ENCODE measurements at regions not wholly inside any gene's neighbourhood (a gene's known extent, or its start where the extent isn't known, plus 50 kb on each side); places are given as distances from the start of the nearest gene placed in this dataset.

DNA sequence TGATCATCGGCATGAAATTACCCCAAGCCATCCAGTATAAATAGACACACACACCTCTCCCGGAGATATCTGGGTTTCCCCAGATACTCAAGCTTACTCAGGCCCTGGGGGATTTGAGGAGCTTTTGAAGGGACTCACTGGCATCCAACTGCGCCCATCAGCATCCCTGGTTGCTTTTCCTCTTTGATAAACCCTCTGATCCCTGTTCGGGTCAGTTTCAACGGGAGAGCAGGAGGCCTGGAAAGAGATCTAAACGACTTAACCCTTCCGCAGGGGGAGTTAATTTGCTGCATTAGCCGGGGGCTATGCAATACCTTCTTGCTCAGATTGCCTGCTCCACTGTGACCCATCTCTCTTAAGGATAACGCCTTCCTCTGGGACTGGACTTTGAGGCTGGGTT is 76.6 kb downstream of the MAF start:
- TF ChIP-seq CTCF (IDR thresholded peaks at IDR 0.05; ENCODE audit: low read length) (no peak), EZH2 (optimal IDR thresholded peaks at IDR 0.05; ENCODE audit: low read depth, low read length) (no peak)

All from MM.1S (cell line).